Esophagus muscularis mucosa (tissue), 4 donors: ENCODE measurements at regions not wholly inside any gene's neighbourhood (a gene's known extent, or its start where the extent isn't known, plus 50 kb on each side); places are given as distances from the start of the nearest gene placed in this dataset.

ENCODE experiments used
- DNase-seq: peaks from one replicate; pipeline ENCODE4 v3.0.0-alpha.2; 2017; ENCODE audit errors: extremely low spot score
- H3K27ac ChIP-seq, 4 donors: fragments of 200-600 bp; sonication (generic); replicated peaks in 1 of 4; 1 replicate in 3 of 4; 2 replicates in 1 of 4; pipeline ENCODE4 v1.5.1; 2016 to 2019; ENCODE audit warnings: mild to moderate bottlenecking in 1 of 4
- H3K27me3 ChIP-seq, 4 donors: fragments of 200-600 bp; sonication (generic); one replicate each; pipeline versions ENCODE4 v1.5.1 to v1.6.0; 2016 to 2019
- H3K36me3 ChIP-seq, 4 donors: fragments of 200-600 bp; sonication (generic); one replicate each; pipeline ENCODE4 v1.5.1; 2016 to 2019
- H3K4me1 ChIP-seq, 4 donors: fragments of 200-600 bp; sonication (generic); one replicate each; pipeline ENCODE4 v1.5.1; 2016 to 2019
- H3K4me3 ChIP-seq, 4 donors: fragments of 200-600 bp; sonication (generic); 1 replicate in 2 of 4; 2 replicates in 2 of 4; pipeline ENCODE4 v1.5.1; 2016 to 2019; ENCODE audit warnings: mild to moderate bottlenecking in 4 of 4, moderate library complexity in 1 of 4
- H3K9me3 ChIP-seq, 4 donors: fragments of 200-600 bp; sonication (generic); 1 replicate in 3 of 4; 2 replicates in 1 of 4; pipeline ENCODE4 v1.5.1; 2016 to 2019
- EP300 ChIP-seq: sonication (generic); formaldehyde crosslinking; IDR thresholded peaks from one replicate; pipeline ENCODE4 v1.6.1; 2017; ENCODE audit warnings: antibody characterized with exemption
- POLR2A ChIP-seq: fragments of 450-650 bp; IDR thresholded peaks from one replicate; pipeline ENCODE4 v1.6.1; 2017; ENCODE audit warnings: antibody characterized with exemption, moderate library complexity, mild to moderate bottlenecking, low read depth
- POLR2AphosphoS5 ChIP-seq, 2 donors: sonication (generic); formaldehyde crosslinking; IDR thresholded peaks; one replicate each; pipeline ENCODE4 v1.6.1; 2017; ENCODE audit warnings: antibody characterized with exemption in 2 of 2
- WGBS: methylation state at CpG from one replicate; pipeline ENCODE4 v1.1.5; 2018; 5-methylcytosine and 5-hydroxymethylcytosine counted together
- intact Hi-C: fragments of 100-400 bp; cut with DNase I; formaldehyde crosslinking; loops from one replicate; pipeline ENCODE4 v1.15.1; 2023
- TF ChIP-seq, protein P1 (sequence below), 3 experiments: fragments of 200-600 bp in 2 of 3; fragments of 450-650 bp in 1 of 3; sonication (generic) in 2 of 3; IDR thresholded peaks; one replicate each; pipeline ENCODE4 v1.5.1; 2017 to 2019; ENCODE audit warnings: antibody characterized with exemption in 3 of 3, mild to moderate bottlenecking in 2 of 3, moderate library complexity in 1 of 3

DNA sequence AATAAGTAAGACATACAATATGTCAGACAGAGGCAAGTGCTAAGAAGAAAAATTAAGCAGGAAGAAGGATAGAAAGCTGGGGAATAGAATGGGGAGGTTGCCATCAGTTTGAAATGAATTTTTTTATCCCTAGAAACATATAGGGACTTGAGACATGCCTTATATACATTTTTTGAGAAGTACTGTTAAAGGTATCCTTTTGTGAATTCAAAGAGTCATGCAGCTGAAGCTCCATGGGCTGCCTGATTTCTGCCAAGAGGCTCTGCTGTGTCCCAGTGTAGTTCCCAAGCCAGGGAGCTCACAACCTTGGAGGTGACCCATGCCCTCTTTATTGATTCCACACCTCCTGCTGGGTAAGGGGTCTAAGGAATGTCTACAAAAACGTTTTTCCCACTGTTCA is 564.6 kb upstream of the DIPK2B start:
- H3K27ac ChIP-seq, result no peak overlapping the region
- TF ChIP-seq, protein P1, sequence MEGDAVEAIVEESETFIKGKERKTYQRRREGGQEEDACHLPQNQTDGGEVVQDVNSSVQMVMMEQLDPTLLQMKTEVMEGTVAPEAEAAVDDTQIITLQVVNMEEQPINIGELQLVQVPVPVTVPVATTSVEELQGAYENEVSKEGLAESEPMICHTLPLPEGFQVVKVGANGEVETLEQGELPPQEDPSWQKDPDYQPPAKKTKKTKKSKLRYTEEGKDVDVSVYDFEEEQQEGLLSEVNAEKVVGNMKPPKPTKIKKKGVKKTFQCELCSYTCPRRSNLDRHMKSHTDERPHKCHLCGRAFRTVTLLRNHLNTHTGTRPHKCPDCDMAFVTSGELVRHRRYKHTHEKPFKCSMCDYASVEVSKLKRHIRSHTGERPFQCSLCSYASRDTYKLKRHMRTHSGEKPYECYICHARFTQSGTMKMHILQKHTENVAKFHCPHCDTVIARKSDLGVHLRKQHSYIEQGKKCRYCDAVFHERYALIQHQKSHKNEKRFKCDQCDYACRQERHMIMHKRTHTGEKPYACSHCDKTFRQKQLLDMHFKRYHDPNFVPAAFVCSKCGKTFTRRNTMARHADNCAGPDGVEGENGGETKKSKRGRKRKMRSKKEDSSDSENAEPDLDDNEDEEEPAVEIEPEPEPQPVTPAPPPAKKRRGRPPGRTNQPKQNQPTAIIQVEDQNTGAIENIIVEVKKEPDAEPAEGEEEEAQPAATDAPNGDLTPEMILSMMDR (IDR thresholded peaks at IDR 0.05), result no peak
- TF ChIP-seq POLR2A, result no peak
- no peak for TF ChIP-seq EP300
- TF ChIP-seq POLR2AphosphoS5 (IDR thresholded peaks at IDR 0.05), result no peak
- DNase-seq, result no peak
- H3K36me3 ChIP-seq, result no peaks in the 10 kb centered on the region
- no peak overlapping the region for H3K4me3 ChIP-seq
- 18% methylated on average over 1 of the region's 1 CpG for WGBS
- no peaks in the 10 kb centered on the region for H3K9me3 ChIP-seq
- H3K4me1 ChIP-seq, result peaks cover 0 to 9% (median 0%) of the 10 kb centered on the region in 4 donors
- no peaks in the 10 kb centered on the region for H3K27me3 ChIP-seq
- intact Hi-C loops, result no loop called here

DNA sequence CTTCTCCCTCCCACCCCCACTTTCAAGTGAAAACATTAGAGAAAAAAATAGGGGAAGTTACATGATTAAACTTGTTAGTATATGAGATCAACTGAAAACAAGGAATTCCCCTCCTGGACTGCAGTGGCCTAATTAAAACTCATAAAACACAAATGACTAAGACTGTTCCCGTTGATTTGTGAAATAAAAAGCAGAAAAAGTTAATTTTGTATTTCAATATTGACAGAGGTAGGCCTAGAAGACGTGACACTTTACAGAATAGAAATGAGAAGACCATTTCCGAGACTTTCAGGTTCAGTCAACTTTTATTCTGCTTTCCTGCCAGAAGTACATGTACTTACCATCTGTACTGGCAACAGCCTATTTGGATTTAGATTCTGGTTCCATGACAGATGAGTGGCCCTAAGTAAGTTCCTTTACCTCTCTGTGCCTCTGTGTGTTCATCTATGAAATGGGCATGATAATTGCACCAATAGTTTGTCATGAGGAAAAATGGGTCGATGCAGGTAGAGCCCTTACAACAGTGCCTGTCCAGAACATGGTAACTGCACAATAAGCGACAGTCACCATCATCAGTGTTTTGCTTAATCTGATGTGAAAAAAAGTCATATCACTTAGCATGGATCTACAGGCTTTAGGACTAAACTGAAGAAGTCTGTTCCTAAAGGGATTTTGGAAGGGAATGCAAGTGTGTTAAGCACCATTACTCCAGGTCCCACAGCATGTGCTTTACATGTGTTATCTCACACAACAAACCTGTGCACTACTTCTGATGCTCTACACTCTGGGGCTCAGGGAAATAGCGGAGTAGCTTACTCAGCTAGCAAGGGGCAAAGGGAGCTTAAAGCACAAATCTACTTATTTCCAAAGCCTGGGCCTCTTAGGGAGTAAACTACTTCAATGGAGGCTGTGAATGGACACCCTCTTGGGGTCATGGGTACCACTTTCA is 562.3 kb upstream of the DIPK2B start:
- Histone ChIP-seq H3K9me3 (no peaks in the 10 kb centered on the region), H3K27ac (no peak overlapping the region), H3K27me3 (no peaks in the 10 kb centered on the region), H3K36me3 (no peaks in the 10 kb centered on the region), H3K4me3 (no peak overlapping the region), H3K4me1 (peaks cover 0 to 9% (median 0%) of the 10 kb centered on the region in 4 donors)
- intact Hi-C loops, result no loop called here
- TF ChIP-seq, protein P1 (IDR thresholded peaks at IDR 0.05), result no peak
- no peak for TF ChIP-seq POLR2AphosphoS5 (IDR thresholded peaks at IDR 0.05)
- no peak for TF ChIP-seq EP300
- no peak for TF ChIP-seq POLR2A
- 73% methylated on average over 6 of the region's 6 CpGs for WGBS
- DNase-seq, result no peak

DNA sequence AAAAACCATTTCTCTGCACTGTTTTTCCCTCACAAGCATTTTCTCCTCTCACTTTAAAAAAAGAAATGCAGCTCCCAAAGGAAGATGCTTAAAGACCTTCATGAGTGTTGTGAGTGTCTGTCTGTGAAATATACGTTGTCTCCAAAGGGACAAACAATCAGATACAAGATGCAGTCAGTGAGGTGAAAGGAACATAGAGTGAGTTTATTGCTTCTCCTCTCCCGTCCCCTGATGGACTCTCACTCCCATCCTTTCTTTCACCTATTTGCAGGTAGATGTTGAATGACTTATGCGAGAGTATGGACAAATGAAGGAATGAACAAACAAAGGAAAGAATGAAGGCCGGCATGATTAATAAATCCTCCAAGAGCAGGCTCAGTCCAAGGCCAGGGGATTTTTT is 561.2 kb upstream of the DIPK2B start:
- TF ChIP-seq EP300 (no peak), POLR2AphosphoS5 (IDR thresholded peaks at IDR 0.05) (no peak), POLR2A (no peak)
- TF ChIP-seq, protein P1 (IDR thresholded peaks at IDR 0.05), result no peak
- Histone ChIP-seq H3K27ac (no peak overlapping the region), H3K4me1 (peaks cover 0 to 4% (median 0%) of the 10 kb centered on the region in 4 donors), H3K27me3 (no peaks in the 10 kb centered on the region), H3K9me3 (no peaks in the 10 kb centered on the region), H3K4me3 (no peak overlapping the region), H3K36me3 (no peaks in the 10 kb centered on the region)
- intact Hi-C loops, result no loop called here
- WGBS, result 75% methylated on average over 4 of the region's 4 CpGs
- no peak for DNase-seq

DNA sequence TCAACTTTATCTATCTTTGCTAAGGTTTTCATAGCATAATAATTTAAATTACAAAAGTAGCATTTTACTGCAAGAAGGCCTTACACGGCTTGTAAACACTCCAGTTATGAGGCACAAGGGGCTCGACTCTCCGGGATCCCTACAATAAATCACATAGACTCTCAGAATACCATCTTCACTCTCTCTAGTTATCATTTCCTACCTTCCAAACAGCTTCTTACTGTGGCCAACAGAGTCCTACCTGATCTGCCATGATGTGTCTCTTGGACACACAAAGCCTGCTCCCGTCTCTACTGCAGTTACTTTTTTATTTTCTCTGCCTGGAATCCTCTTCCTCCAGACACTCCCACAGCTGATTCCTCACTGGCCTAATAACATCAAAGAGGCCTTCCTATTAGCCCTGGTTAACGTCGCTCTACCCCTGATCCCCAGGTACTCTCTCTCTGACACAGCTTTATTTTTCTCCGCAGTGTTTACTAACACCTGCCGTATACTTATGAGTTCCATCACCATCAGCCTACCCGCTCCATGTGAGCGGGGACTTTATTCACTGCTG is 559.6 kb upstream of the DIPK2B start:
- no peaks in the 10 kb centered on the region for H3K36me3 ChIP-seq
- no peak overlapping the region for H3K27ac ChIP-seq
- no peaks in the 10 kb centered on the region for H3K9me3 ChIP-seq
- H3K4me3 ChIP-seq, result no peak overlapping the region
- peaks cover 0 to 2% (median 0%) of the 10 kb centered on the region in 4 donors for H3K4me1 ChIP-seq
- TF ChIP-seq POLR2AphosphoS5 (IDR thresholded peaks at IDR 0.05) (no peak), POLR2A (no peak), EP300 (no peak)
- TF ChIP-seq, protein P1 (IDR thresholded peaks at IDR 0.05), result no peak
- H3K27me3 ChIP-seq, result no peaks in the 10 kb centered on the region
- DNase-seq, result no peak
- WGBS, result 86% methylated on average over 10 of the region's 10 CpGs
- intact Hi-C loops, result no loop called here
